Vagina (tissue), 2 donors: ENCODE measurements at regions not wholly inside any gene's neighbourhood (a gene's known extent, or its start where the extent isn't known, plus 50 kb on each side); places are given as distances from the start of the nearest gene placed in this dataset.

Experiments used
- POLR2AphosphoS5 ChIP-seq, 2 donors: sonication (generic); formaldehyde crosslinking; IDR thresholded peaks; one replicate each; pipeline ENCODE4 v1.9.0; 2017; ENCODE audit warnings: antibody characterized with exemption in 2 of 2, mild to moderate bottlenecking in 2 of 2, low read depth in 1 of 2; ENCODE audit not compliant: insufficient read depth in 1 of 2
- TF ChIP-seq, protein P1 (sequence below), 3 experiments: fragments of 450-650 bp in 2 of 3; fragments of 200-600 bp in 1 of 3; sonication (generic) in 1 of 3; IDR thresholded peaks; one replicate each; pipeline ENCODE4 v1.5.1; 2017 to 2019; ENCODE audit warnings: antibody characterized with exemption in 3 of 3, mild to moderate bottlenecking in 2 of 3, moderate library complexity in 2 of 3

DNA sequence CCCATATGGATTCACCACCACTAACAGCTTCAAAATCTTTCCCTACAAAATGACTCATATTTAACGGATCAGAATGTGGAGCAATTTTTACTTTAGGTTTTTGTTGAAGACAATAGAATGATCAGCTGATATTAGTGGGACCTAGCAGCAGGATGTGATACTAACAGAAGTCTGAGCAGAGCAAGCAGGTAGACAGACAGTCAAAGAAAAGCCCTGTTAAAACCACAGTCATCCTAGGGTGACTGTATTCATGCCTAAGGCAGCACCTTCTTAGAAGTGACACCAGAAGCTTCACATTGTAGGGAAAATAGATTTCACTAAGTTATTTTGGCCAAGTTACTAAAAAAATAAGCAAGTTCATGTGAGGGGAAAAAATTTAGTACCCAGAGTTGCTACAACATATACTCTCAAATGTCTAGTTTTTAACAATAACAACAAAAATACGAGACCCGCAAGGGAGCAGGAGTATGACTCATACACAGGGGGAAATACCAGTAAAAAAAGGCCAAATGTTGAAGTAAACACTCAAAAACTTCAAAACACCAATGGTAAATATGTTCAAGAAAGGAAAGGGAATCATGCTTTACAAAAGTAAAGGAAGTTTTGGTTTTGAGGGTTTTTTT, 590.9 kb downstream of the EPHA3 start:
- TF ChIP-seq, protein P1, sequence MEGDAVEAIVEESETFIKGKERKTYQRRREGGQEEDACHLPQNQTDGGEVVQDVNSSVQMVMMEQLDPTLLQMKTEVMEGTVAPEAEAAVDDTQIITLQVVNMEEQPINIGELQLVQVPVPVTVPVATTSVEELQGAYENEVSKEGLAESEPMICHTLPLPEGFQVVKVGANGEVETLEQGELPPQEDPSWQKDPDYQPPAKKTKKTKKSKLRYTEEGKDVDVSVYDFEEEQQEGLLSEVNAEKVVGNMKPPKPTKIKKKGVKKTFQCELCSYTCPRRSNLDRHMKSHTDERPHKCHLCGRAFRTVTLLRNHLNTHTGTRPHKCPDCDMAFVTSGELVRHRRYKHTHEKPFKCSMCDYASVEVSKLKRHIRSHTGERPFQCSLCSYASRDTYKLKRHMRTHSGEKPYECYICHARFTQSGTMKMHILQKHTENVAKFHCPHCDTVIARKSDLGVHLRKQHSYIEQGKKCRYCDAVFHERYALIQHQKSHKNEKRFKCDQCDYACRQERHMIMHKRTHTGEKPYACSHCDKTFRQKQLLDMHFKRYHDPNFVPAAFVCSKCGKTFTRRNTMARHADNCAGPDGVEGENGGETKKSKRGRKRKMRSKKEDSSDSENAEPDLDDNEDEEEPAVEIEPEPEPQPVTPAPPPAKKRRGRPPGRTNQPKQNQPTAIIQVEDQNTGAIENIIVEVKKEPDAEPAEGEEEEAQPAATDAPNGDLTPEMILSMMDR (IDR thresholded peaks at IDR 0.05): no peak
- TF ChIP-seq POLR2AphosphoS5 (IDR thresholded peaks at IDR 0.05; ENCODE audit: insufficient read depth in 1 of 2, low read depth in 1 of 2): no peak
